Stimulated activated CD8-positive, alpha-beta memory T cell treated with anti-CD3 and anti-CD28 coated beads, Interleukin-15, amount 100 ng/mL, for 4 hours (primary cell): ENCODE measurements at regions not wholly inside any gene's neighbourhood (a gene's known extent, or its start where the extent isn't known, plus 50 kb on each side); places are given as distances from the start of the nearest gene placed in this dataset.

Source experiments
- DNase-seq, 2 donors: peaks; one replicate each; pipeline ENCODE4 v3.0.0-alpha.2; 2020; ENCODE audit warnings: low read depth in 2 of 2

- no peak for DNase-seq
These were observed 307.6 kb downstream of the QKI start for GRCh38 chr6:163721922-163722692.

GRCh38 chr6:163721435-163721834 is 306.9 kb downstream of the QKI start:
- no peak for DNase-seq

GRCh38 chr6:163720460-163721235 is 306.1 kb downstream of the QKI start:
- no peak for DNase-seq

- no peak for DNase-seq
These were observed 305.5 kb downstream of the QKI start for GRCh38 chr6:163720005-163720404.

- no peak for DNase-seq
These were observed 304.7 kb downstream of the QKI start for GRCh38 chr6:163719028-163719742.

GRCh38 chr6:163718537-163718936 is 304.0 kb downstream of the QKI start:
- no peak for DNase-seq

GRCh38 chr6:163717106-163717764 is 302.7 kb downstream of the QKI start:
- DNase-seq = no peak

GRCh38 chr6:163716690-163717089 is 302.2 kb downstream of the QKI start:
- DNase-seq = no peak

GRCh38 chr6:163715846-163716245 is 301.3 kb downstream of the QKI start:
- DNase-seq = no peak

- DNase-seq = no peak
These were observed 299.7 kb downstream of the QKI start for GRCh38 chr6:163714179-163714578.

- DNase-seq = no peak
These were observed 298.5 kb downstream of the QKI start for GRCh38 chr6:163712981-163713380.

- DNase-seq = no peak
These were observed 298.0 kb downstream of the QKI start for GRCh38 chr6:163712566-163712961.

GRCh38 chr6:163711615-163712565 is 297.4 kb downstream of the QKI start:
- no peak for DNase-seq

GRCh38 chr6:163710532-163711470 is 296.3 kb downstream of the QKI start:
- no peak for DNase-seq

GRCh38 chr6:163709693-163710092 is 295.2 kb downstream of the QKI start:
- DNase-seq = no peak

GRCh38 chr6:163709255-163709654 is 294.7 kb downstream of the QKI start:
- DNase-seq = no peak

- DNase-seq = no peak
These were observed 293.9 kb downstream of the QKI start for GRCh38 chr6:163708466-163708865.

GRCh38 chr6:163707387-163708355 is 293.2 kb downstream of the QKI start:
- no peak for DNase-seq
